Neural progenitor cell (in vitro differentiated cells): ENCODE measurements at regions not wholly inside any gene's neighbourhood (a gene's known extent, or its start where the extent isn't known, plus 50 kb on each side); places are given as distances from the start of the nearest gene placed in this dataset.

Experiments used
- CTCF ChIP-seq: fragments of 200-600 bp; sonication (generic); IDR thresholded peaks from 2 replicates; pipeline ENCODE4 v1.5.1; 2017; ENCODE audit warnings: antibody characterized with exemption, mild to moderate bottlenecking
- EZH2 ChIP-seq: fragments of 200-600 bp; sonication (generic); IDR thresholded peaks from 2 replicates; pipeline ENCODE4 v1.6.1; 2017; ENCODE audit warnings: antibody characterized with exemption, mild to moderate bottlenecking, moderate library complexity
- EZH2phosphoT487 ChIP-seq: fragments of 200-600 bp; sonication (generic); IDR thresholded peaks from 2 replicates; pipeline ENCODE4 v1.6.1; 2017; ENCODE audit warnings: antibody characterized with exemption

GRCh38 chr15:96882121-96882772, 551.7 kb downstream of the NR2F2 start:
- no peak for TF ChIP-seq EZH2
- TF ChIP-seq CTCF = no peak
- no peak for TF ChIP-seq EZH2phosphoT487
